CD14-positive monocyte (primary cell): ENCODE measurements at regions not wholly inside any gene's neighbourhood (a gene's known extent, or its start where the extent isn't known, plus 50 kb on each side); places are given as distances from the start of the nearest gene placed in this dataset.

ENCODE experiments used
- DNase-seq, 3 donors: peaks; one replicate each; pipeline ENCODE4 v3.0.0-alpha.2; 2011 to 2022
- H2AFZ ChIP-seq: 2 replicates; pipeline ENCODE4 v1.6.0; 2012; ENCODE audit warnings: mild to moderate bottlenecking, low read depth, low read length, inconsistent platforms; ENCODE audit not compliant: insufficient read depth, poor library complexity, severe bottlenecking
- H3K27ac ChIP-seq, 2 donors: 1 replicate in 1 of 2; 2 replicates in 1 of 2; pipeline ENCODE4 v1.5.1; 2012 to 2013; ENCODE audit warnings: low read length in 2 of 2, control low read depth in 1 of 2, inconsistent platforms in 1 of 2, low read depth in 1 of 2, mild to moderate bottlenecking in 1 of 2
- H3K27me3 ChIP-seq, 2 donors: one replicate each; pipeline versions ENCODE4 v1.6.0 to v1.6.1; 2011 to 2013; ENCODE audit warnings: low read length in 2 of 2; ENCODE audit not compliant: control insufficient read depth in 2 of 2, insufficient read depth in 2 of 2
- H3K36me3 ChIP-seq, 2 donors: replicated peaks in 1 of 2; 1 replicate in 1 of 2; 2 replicates in 1 of 2; pipeline versions ENCODE4 v1.5.1 to v1.6.1; 2012 to 2013; ENCODE audit warnings: low read length in 2 of 2, control low read depth in 1 of 2, inconsistent platforms in 1 of 2, mild to moderate bottlenecking in 1 of 2; ENCODE audit not compliant: insufficient read depth in 2 of 2, control insufficient read depth in 1 of 2
- H3K4me1 ChIP-seq, 2 donors: 1 replicate in 1 of 2; 2 replicates in 1 of 2; pipeline versions ENCODE4 v1.5.1 to v1.6.1; 2012 to 2013; ENCODE audit warnings: low read length in 2 of 2, control low read depth in 1 of 2, inconsistent platforms in 1 of 2, mild to moderate bottlenecking in 1 of 2, moderate library complexity in 1 of 2; ENCODE audit not compliant: insufficient read depth in 2 of 2, control insufficient read depth in 1 of 2
- H3K4me2 ChIP-seq: replicated peaks from 2 replicates; pipeline ENCODE3; 2012; ENCODE audit warnings: low read length, moderate library complexity, mild to moderate bottlenecking; ENCODE audit not compliant: poor library complexity, severe bottlenecking; ENCODE audit errors: extremely low read depth
- H3K4me3 ChIP-seq, 3 experiments: fragments of 200-600 bp in 1 of 3; sonication (generic) in 1 of 3; replicated peaks in 1 of 3; 1 replicate in 2 of 3; 2 replicates in 1 of 3; pipeline ENCODE4 v1.5.1; 2011 to 2013; ENCODE audit warnings: low read length in 3 of 3, mild to moderate bottlenecking in 3 of 3, control low read depth in 2 of 3, low read depth in 2 of 3, inconsistent platforms in 1 of 3, moderate library complexity in 1 of 3
- H3K79me2 ChIP-seq: 2 replicates; pipeline ENCODE4 v1.6.0; 2012; ENCODE audit warnings: mild to moderate bottlenecking, control low read depth, inconsistent platforms, low read length, moderate library complexity; ENCODE audit not compliant: insufficient read depth
- H3K9ac ChIP-seq: 2 replicates; pipeline ENCODE4 v1.6.0; 2017; ENCODE audit warnings: low read length, mild to moderate bottlenecking; ENCODE audit not compliant: insufficient read depth, poor library complexity, severe bottlenecking
- H3K9me3 ChIP-seq, 2 donors: replicated peaks in 1 of 2; 1 replicate in 1 of 2; 2 replicates in 1 of 2; pipeline versions ENCODE4 v1.5.1 to v1.6.1; 2012 to 2013; ENCODE audit warnings: low read length in 2 of 2, control low read depth in 1 of 2; ENCODE audit not compliant: control insufficient read depth in 1 of 2, insufficient read depth in 1 of 2
- H4K20me1 ChIP-seq: 2 replicates; pipeline ENCODE4 v1.6.0; 2012; ENCODE audit warnings: mild to moderate bottlenecking, low read length, control low read depth, moderate library complexity; ENCODE audit not compliant: insufficient read depth
- H3K27ac Mint-ChIP-seq, 7 donors: one replicate each; pipeline ENCODE4 v1.8.0; 2020; ENCODE audit warnings: mild to moderate bottlenecking in 7 of 7, mixed read lengths in 7 of 7, moderate library complexity in 6 of 7, inconsistent platforms in 2 of 7
- H3K27me3 Mint-ChIP-seq, 3 donors: one replicate each; pipeline ENCODE4 v1.8.0; 2021 to 2022; ENCODE audit warnings: low read depth in 3 of 3, mild to moderate bottlenecking in 3 of 3, mixed read lengths in 3 of 3, moderate library complexity in 3 of 3, inconsistent platforms in 1 of 3
- H3K36me3 Mint-ChIP-seq, 2 donors: one replicate each; pipeline ENCODE4 v1.8.0; 2020; ENCODE audit warnings: mixed read lengths in 2 of 2, inconsistent platforms in 1 of 2, mild to moderate bottlenecking in 1 of 2
- H3K4me1 Mint-ChIP-seq: one replicate; pipeline ENCODE4 v1.8.0; 2020; ENCODE audit warnings: mild to moderate bottlenecking, mixed read lengths
- H3K4me3 Mint-ChIP-seq, 2 donors: one replicate each; pipeline ENCODE4 v1.8.0; 2020; ENCODE audit warnings: mild to moderate bottlenecking in 2 of 2, mixed read lengths in 2 of 2, moderate library complexity in 1 of 2
- H3K9me3 Mint-ChIP-seq, 7 donors: one replicate each; pipeline ENCODE4 v1.8.0; 2020 to 2022; ENCODE audit warnings: mixed read lengths in 7 of 7, mild to moderate bottlenecking in 6 of 7, moderate library complexity in 6 of 7, inconsistent platforms in 2 of 7
- WGBS: methylation state at CpG from one replicate; pipeline ENCODE4 v1.1.5; 2013; ENCODE audit warnings: missing lambda C conversion rate; ENCODE audit not compliant: insufficient coverage; 5-methylcytosine and 5-hydroxymethylcytosine counted together
- intact Hi-C, 2 donors: fragments of 100-400 bp; cut with micrococcal nuclease; formaldehyde crosslinking; loops; one replicate each; pipeline versions ENCODE4 v1.15.0 to v1.15.1; 2023
- TF ChIP-seq, protein P1 (sequence below): fragments of 200-600 bp; IDR thresholded peaks from one replicate; pipeline ENCODE4 v1.8.0; 2022; ENCODE audit warnings: antibody characterized with exemption, mild to moderate bottlenecking

DNA sequence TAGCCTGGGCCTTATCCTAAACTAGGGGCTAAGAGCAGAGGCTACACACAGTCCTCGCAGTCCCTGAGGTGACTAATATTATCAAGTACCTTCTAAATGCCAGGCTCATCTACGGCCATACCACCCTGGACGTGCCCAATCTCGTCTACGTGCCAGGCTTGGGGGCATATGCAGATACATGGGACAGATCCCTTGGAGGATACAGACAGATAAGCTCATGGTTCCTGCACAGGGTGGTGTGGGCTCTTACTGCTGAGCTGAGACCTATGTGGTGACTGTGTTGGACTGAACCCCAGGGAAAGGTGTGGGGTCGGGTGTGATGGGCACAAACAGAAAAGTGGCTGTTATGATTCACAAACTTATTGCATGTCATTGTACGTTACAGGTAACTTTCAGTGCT is 268.4 kb upstream of the NEBL start:
- no peak overlapping the region for H3K27ac Mint-ChIP-seq
- intact Hi-C loops = no loop called here
- no peak overlapping the region for H2AFZ ChIP-seq
- H3K79me2 ChIP-seq = no peaks in the 10 kb centered on the region
- H3K4me1 ChIP-seq = no peaks in the 10 kb centered on the region
- DNase-seq = no peak
- H3K9me3 ChIP-seq = peaks cover 0 to 8% of the 10 kb centered on the region in 2 donors
- no peak overlapping the region for H3K9ac ChIP-seq
- H3K4me2 ChIP-seq = no peak overlapping the region
- H3K4me1 Mint-ChIP-seq = no peaks in the 10 kb centered on the region
- WGBS = 97% methylated on average over 6 of the region's 7 CpGs
- H3K9me3 Mint-ChIP-seq = peaks cover 0 to 9% (median 0%) of the 10 kb centered on the region in 7 donors
- peaks cover 0 to 3% of the 10 kb centered on the region in 2 donors for H3K27me3 ChIP-seq
- H3K27me3 Mint-ChIP-seq = peaks cover 3 to 16% (median 11%) of the 10 kb centered on the region in 3 donors
- H4K20me1 ChIP-seq = no peaks in the 10 kb centered on the region
- no peak overlapping the region for H3K27ac ChIP-seq
- no peak overlapping the region for H3K4me3 ChIP-seq
- no peaks in the 10 kb centered on the region for H3K36me3 ChIP-seq
- no peak overlapping the region for H3K4me3 Mint-ChIP-seq
- H3K36me3 Mint-ChIP-seq = peaks cover 0 to 21% of the 10 kb centered on the region in 2 donors
- TF ChIP-seq, protein P1, sequence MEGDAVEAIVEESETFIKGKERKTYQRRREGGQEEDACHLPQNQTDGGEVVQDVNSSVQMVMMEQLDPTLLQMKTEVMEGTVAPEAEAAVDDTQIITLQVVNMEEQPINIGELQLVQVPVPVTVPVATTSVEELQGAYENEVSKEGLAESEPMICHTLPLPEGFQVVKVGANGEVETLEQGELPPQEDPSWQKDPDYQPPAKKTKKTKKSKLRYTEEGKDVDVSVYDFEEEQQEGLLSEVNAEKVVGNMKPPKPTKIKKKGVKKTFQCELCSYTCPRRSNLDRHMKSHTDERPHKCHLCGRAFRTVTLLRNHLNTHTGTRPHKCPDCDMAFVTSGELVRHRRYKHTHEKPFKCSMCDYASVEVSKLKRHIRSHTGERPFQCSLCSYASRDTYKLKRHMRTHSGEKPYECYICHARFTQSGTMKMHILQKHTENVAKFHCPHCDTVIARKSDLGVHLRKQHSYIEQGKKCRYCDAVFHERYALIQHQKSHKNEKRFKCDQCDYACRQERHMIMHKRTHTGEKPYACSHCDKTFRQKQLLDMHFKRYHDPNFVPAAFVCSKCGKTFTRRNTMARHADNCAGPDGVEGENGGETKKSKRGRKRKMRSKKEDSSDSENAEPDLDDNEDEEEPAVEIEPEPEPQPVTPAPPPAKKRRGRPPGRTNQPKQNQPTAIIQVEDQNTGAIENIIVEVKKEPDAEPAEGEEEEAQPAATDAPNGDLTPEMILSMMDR = no peak

DNA sequence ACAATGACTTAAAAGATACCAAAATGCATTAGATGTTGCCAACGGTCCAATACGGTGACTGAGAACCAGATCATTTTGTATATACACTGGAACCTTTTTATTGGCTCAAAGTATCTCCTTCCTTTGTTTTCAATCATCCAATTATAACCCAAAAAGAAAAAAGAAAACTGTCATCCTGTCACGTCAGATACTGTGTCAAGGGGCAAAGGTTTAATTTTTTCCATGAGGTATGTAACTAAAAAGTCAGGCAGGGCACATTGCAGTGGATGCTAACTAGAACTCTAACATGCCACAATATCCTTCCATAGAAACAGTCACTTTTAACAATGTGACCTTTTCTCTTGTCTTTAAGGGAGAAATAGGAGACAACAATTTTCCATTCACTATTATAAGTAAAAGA is 267.6 kb upstream of the NEBL start:
- H2AFZ ChIP-seq = no peak overlapping the region
- TF ChIP-seq, protein P1 = no peak
- intact Hi-C loops = no loop called here
- H4K20me1 ChIP-seq = no peaks in the 10 kb centered on the region
- peaks cover 3 to 9% (median 8%) of the 10 kb centered on the region in 3 donors for H3K27me3 Mint-ChIP-seq
- no peaks in the 10 kb centered on the region for H3K4me1 Mint-ChIP-seq
- H3K9me3 ChIP-seq = peaks cover 0 to 8% of the 10 kb centered on the region in 2 donors
- H3K27ac Mint-ChIP-seq = no peak overlapping the region
- H3K27ac ChIP-seq = no peak overlapping the region
- H3K4me1 ChIP-seq = no peaks in the 10 kb centered on the region
- no peak overlapping the region for H3K4me3 ChIP-seq
- no peak overlapping the region for H3K9ac ChIP-seq
- peaks cover 0 to 9% (median 0%) of the 10 kb centered on the region in 7 donors for H3K9me3 Mint-ChIP-seq
- WGBS = no CpG with 5 or more reads among the region's 3 CpGs
- no peak overlapping the region for H3K4me2 ChIP-seq
- H3K36me3 Mint-ChIP-seq = peaks cover 0 to 14% of the 10 kb centered on the region in 2 donors
- no peaks in the 10 kb centered on the region for H3K36me3 ChIP-seq
- no peak overlapping the region for H3K4me3 Mint-ChIP-seq
- H3K27me3 ChIP-seq = peaks cover 0 to 2% of the 10 kb centered on the region in 2 donors
- H3K79me2 ChIP-seq = no peaks in the 10 kb centered on the region
- DNase-seq = no peak
